GM23338 (cell line): ENCODE measurements at regions not wholly inside any gene's neighbourhood (a gene's known extent, or its start where the extent isn't known, plus 50 kb on each side); places are given as distances from the start of the nearest gene placed in this dataset.

Source experiments
- ATAC-seq: fragments of 200-7000 bp; cut with Tn5 transposase; 3 replicates; pipeline ENCODE4 v1.9.1; 2020
- DNase-seq: peaks from one replicate; pipeline ENCODE4 v3.0.0-alpha.2; 2015; ENCODE audit warnings: low spot score
- H2AFZ ChIP-seq: fragments of 200-600 bp; sonication (generic); 2 replicates; pipeline ENCODE4 v1.8.0; 2016; ENCODE audit warnings: antibody characterized with exemption, mild to moderate bottlenecking, moderate library complexity
- H3F3A ChIP-seq: fragments of 200-600 bp; sonication (generic); replicated peaks from 2 replicates; pipeline ENCODE4 v1.8.0; 2017; ENCODE audit warnings: antibody characterized with exemption, mixed run types, low read depth
- H3K27ac ChIP-seq: fragments of 200-600 bp; sonication (generic); 2 replicates; pipeline ENCODE4 v1.6.1; 2016; ENCODE audit warnings: low read depth
- H3K27me3 ChIP-seq: fragments of 200-600 bp; sonication (generic); 2 replicates; pipeline ENCODE4 v1.8.0; 2016; ENCODE audit warnings: mild to moderate bottlenecking, mixed run types, moderate library complexity; ENCODE audit not compliant: insufficient read depth
- H3K36me3 ChIP-seq: fragments of 200-600 bp; sonication (generic); 2 replicates; pipeline ENCODE4 v1.8.0; 2016; ENCODE audit warnings: mild to moderate bottlenecking; ENCODE audit not compliant: insufficient read depth
- H3K4me1 ChIP-seq: fragments of 200-600 bp; sonication (generic); 2 replicates; pipeline ENCODE4 v1.8.0; 2016; ENCODE audit warnings: mild to moderate bottlenecking, moderate library complexity; ENCODE audit not compliant: insufficient read depth
- H3K4me2 ChIP-seq: fragments of 200-600 bp; sonication (generic); 2 replicates; pipeline ENCODE4 v1.7.1; 2017; ENCODE audit warnings: mixed run types
- H3K4me3 ChIP-seq: fragments of 200-600 bp; sonication (generic); 2 replicates; pipeline ENCODE4 v1.6.1; 2016; ENCODE audit warnings: mixed run types
- H3K79me2 ChIP-seq: fragments of 200-600 bp; sonication (generic); replicated peaks from 2 replicates; pipeline ENCODE4 v1.8.0; 2017; ENCODE audit warnings: mild to moderate bottlenecking; ENCODE audit not compliant: insufficient read depth
- H3K9me2 ChIP-seq: fragments of 200-600 bp; sonication (generic); 2 replicates; pipeline ENCODE4 v1.8.0; 2017; ENCODE audit not compliant: insufficient read depth
- H4K20me1 ChIP-seq: fragments of 200-600 bp; sonication (generic); replicated peaks from 2 replicates; pipeline ENCODE4 v1.8.0; 2017; ENCODE audit warnings: mild to moderate bottlenecking; ENCODE audit not compliant: insufficient read depth
- H3K27ac Mint-ChIP-seq: 2 replicates; pipeline ENCODE4 v1.8.0; 2020; ENCODE audit warnings: inconsistent platforms, mild to moderate bottlenecking, moderate library complexity, mixed read lengths
- H3K27me3 Mint-ChIP-seq: 3 replicates; pipeline ENCODE4 v1.8.0; 2022; ENCODE audit warnings: low read depth, mild to moderate bottlenecking, moderate library complexity, mixed read lengths, inconsistent platforms; ENCODE audit not compliant: insufficient read depth, poor library complexity
- H3K36me3 Mint-ChIP-seq: 3 replicates; pipeline ENCODE4 v1.8.0; 2021; ENCODE audit warnings: low read depth, mild to moderate bottlenecking, inconsistent platforms, moderate library complexity, mixed read lengths
- H3K4me1 Mint-ChIP-seq: 3 replicates; pipeline ENCODE4 v1.8.0; 2020; ENCODE audit warnings: mild to moderate bottlenecking, inconsistent platforms, mixed read lengths
- H3K4me3 Mint-ChIP-seq: 3 replicates; pipeline ENCODE4 v1.8.0; 2021; ENCODE audit warnings: moderate library complexity, mild to moderate bottlenecking, inconsistent platforms, mixed read lengths
- H3K9me3 Mint-ChIP-seq: 3 replicates; pipeline ENCODE4 v1.8.0; 2020; ENCODE audit warnings: moderate library complexity, mild to moderate bottlenecking, inconsistent platforms, mixed read lengths
- CREB1 ChIP-seq: fragments of 250-450 bp; sonication (Bioruptor Pico); IDR thresholded peaks from 2 replicates; pipeline ENCODE4 v1.5.0; 2020; ENCODE audit warnings: low read depth, mild to moderate bottlenecking, moderate library complexity
- EZH2 ChIP-seq: fragments of 200-600 bp; sonication (generic); IDR thresholded peaks from one replicate; pipeline ENCODE4 v1.8.0; 2017; ENCODE audit warnings: antibody characterized with exemption, mild to moderate bottlenecking, low read depth; ENCODE audit not compliant: unreplicated experiment
- EZH2phosphoT487 ChIP-seq: fragments of 200-600 bp; sonication (generic); IDR thresholded peaks from one replicate; pipeline ENCODE4 v1.8.1; 2018; ENCODE audit warnings: antibody characterized with exemption; ENCODE audit not compliant: unreplicated experiment
- JUNB ChIP-seq: IDR thresholded peaks from one replicate; pipeline ENCODE4 v1.6.1; 2016; ENCODE audit warnings: antibody characterized with exemption; ENCODE audit not compliant: unreplicated experiment
- NANOG ChIP-seq: IDR thresholded peaks from 2 replicates; pipeline ENCODE4 v1.6.1; 2016; ENCODE audit warnings: antibody characterized with exemption, borderline replicate concordance
- POLR2AphosphoS5 ChIP-seq: IDR thresholded peaks from 2 replicates; pipeline ENCODE4 v1.6.1; 2016; ENCODE audit warnings: antibody characterized with exemption, low read depth
- STAT1 ChIP-seq: IDR thresholded peaks from one replicate; pipeline ENCODE4 v1.6.1; 2016; ENCODE audit warnings: antibody characterized with exemption; ENCODE audit not compliant: unreplicated experiment
- ZNF114 ChIP-seq: fragments of 250-450 bp; sonication (Bioruptor Pico); IDR thresholded peaks from 2 replicates; pipeline ENCODE4 v1.5.0; 2020; ENCODE audit warnings: mild to moderate bottlenecking, moderate library complexity
- ZNF331 ChIP-seq: fragments of 250-450 bp; sonication (Bioruptor Pico); IDR thresholded peaks from 2 replicates; pipeline ENCODE4 v1.5.0; 2020; ENCODE audit warnings: low read depth, mild to moderate bottlenecking, moderate library complexity
- TF ChIP-seq, protein P1 (sequence below), 2 experiments: fragments of 200-600 bp in 1 of 2; sonication (generic) in 1 of 2; conservative IDR thresholded peaks; 2 replicates each; pipeline versions ENCODE4 v1.5.1 to v1.6.1; 2016 to 2017; ENCODE audit warnings: antibody characterized with exemption in 2 of 2, low read depth in 2 of 2, mild to moderate bottlenecking in 2 of 2, moderate library complexity in 1 of 2
- TF ChIP-seq, protein P2 (sequence below): IDR thresholded peaks from 2 replicates; pipeline ENCODE4 v1.6.1; 2016; ENCODE audit warnings: antibody characterized with exemption
- TF ChIP-seq, protein P3 (sequence below): fragments of 250-450 bp; sonication (Bioruptor Pico); IDR thresholded peaks from 2 replicates; pipeline ENCODE4 v1.5.0; 2020; ENCODE audit warnings: mild to moderate bottlenecking, moderate library complexity
- TF ChIP-seq, protein P4 (sequence below): IDR thresholded peaks from one replicate; pipeline ENCODE4 v1.6.1; 2018; ENCODE audit warnings: antibody characterized with exemption; ENCODE audit not compliant: unreplicated experiment

DNA sequence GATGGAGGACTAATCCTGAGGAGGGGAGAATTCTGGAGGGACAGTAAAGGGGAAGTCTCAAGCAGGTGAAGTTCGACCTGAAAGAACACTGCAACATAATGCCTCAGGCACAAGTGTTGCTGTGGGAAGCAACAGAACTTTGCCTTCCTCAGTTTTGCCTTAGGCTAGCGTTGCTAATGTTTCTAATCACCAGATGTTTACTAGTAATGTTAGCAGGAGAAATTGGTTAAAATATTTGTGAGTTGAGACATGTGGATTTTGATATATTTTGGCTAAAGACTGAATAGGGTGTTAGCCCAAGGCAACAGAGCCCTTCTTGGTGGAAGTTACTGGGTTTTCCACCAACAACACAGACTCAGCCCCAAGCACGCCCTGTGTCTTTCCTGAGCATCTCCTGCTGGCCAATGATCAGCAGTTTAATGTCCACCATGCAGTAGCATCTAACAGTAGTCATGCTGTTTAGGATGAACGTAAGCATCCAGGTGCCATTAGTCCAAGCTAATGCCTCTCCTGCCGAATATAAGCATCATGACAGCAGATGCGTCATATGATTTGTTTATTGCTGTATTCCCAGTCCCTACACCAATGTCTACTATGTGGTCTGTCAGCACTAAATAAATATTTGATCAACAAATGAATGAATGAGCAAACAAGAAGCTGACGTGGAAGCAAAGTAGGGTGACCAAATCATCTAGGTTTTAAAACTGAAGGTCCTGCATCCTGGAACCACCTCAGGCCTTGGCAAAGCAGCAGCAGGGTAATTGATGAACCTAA lies 511.9 kb upstream of the HTR2A start:
- no peaks in the 10 kb centered on the region for H4K20me1 ChIP-seq
- TF ChIP-seq EZH2 (no peak), STAT1 (no peak), CREB1 (CRISPR knock-in tag) (no peak), JUNB (no peak), EZH2phosphoT487 (no peak), NANOG (no peak), POLR2AphosphoS5 (no peak), ZNF114 (CRISPR knock-in tag) (no peak), ZNF331 (CRISPR knock-in tag) (no peak)
- TF ChIP-seq, protein P1, sequence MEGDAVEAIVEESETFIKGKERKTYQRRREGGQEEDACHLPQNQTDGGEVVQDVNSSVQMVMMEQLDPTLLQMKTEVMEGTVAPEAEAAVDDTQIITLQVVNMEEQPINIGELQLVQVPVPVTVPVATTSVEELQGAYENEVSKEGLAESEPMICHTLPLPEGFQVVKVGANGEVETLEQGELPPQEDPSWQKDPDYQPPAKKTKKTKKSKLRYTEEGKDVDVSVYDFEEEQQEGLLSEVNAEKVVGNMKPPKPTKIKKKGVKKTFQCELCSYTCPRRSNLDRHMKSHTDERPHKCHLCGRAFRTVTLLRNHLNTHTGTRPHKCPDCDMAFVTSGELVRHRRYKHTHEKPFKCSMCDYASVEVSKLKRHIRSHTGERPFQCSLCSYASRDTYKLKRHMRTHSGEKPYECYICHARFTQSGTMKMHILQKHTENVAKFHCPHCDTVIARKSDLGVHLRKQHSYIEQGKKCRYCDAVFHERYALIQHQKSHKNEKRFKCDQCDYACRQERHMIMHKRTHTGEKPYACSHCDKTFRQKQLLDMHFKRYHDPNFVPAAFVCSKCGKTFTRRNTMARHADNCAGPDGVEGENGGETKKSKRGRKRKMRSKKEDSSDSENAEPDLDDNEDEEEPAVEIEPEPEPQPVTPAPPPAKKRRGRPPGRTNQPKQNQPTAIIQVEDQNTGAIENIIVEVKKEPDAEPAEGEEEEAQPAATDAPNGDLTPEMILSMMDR (conservative IDR thresholded peaks at IDR 0.05; ENCODE audit: low read depth in 2 of 2) = no peak
- TF ChIP-seq, protein P2, sequence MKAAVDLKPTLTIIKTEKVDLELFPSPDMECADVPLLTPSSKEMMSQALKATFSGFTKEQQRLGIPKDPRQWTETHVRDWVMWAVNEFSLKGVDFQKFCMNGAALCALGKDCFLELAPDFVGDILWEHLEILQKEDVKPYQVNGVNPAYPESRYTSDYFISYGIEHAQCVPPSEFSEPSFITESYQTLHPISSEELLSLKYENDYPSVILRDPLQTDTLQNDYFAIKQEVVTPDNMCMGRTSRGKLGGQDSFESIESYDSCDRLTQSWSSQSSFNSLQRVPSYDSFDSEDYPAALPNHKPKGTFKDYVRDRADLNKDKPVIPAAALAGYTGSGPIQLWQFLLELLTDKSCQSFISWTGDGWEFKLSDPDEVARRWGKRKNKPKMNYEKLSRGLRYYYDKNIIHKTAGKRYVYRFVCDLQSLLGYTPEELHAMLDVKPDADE = no peak
- TF ChIP-seq, protein P3, sequence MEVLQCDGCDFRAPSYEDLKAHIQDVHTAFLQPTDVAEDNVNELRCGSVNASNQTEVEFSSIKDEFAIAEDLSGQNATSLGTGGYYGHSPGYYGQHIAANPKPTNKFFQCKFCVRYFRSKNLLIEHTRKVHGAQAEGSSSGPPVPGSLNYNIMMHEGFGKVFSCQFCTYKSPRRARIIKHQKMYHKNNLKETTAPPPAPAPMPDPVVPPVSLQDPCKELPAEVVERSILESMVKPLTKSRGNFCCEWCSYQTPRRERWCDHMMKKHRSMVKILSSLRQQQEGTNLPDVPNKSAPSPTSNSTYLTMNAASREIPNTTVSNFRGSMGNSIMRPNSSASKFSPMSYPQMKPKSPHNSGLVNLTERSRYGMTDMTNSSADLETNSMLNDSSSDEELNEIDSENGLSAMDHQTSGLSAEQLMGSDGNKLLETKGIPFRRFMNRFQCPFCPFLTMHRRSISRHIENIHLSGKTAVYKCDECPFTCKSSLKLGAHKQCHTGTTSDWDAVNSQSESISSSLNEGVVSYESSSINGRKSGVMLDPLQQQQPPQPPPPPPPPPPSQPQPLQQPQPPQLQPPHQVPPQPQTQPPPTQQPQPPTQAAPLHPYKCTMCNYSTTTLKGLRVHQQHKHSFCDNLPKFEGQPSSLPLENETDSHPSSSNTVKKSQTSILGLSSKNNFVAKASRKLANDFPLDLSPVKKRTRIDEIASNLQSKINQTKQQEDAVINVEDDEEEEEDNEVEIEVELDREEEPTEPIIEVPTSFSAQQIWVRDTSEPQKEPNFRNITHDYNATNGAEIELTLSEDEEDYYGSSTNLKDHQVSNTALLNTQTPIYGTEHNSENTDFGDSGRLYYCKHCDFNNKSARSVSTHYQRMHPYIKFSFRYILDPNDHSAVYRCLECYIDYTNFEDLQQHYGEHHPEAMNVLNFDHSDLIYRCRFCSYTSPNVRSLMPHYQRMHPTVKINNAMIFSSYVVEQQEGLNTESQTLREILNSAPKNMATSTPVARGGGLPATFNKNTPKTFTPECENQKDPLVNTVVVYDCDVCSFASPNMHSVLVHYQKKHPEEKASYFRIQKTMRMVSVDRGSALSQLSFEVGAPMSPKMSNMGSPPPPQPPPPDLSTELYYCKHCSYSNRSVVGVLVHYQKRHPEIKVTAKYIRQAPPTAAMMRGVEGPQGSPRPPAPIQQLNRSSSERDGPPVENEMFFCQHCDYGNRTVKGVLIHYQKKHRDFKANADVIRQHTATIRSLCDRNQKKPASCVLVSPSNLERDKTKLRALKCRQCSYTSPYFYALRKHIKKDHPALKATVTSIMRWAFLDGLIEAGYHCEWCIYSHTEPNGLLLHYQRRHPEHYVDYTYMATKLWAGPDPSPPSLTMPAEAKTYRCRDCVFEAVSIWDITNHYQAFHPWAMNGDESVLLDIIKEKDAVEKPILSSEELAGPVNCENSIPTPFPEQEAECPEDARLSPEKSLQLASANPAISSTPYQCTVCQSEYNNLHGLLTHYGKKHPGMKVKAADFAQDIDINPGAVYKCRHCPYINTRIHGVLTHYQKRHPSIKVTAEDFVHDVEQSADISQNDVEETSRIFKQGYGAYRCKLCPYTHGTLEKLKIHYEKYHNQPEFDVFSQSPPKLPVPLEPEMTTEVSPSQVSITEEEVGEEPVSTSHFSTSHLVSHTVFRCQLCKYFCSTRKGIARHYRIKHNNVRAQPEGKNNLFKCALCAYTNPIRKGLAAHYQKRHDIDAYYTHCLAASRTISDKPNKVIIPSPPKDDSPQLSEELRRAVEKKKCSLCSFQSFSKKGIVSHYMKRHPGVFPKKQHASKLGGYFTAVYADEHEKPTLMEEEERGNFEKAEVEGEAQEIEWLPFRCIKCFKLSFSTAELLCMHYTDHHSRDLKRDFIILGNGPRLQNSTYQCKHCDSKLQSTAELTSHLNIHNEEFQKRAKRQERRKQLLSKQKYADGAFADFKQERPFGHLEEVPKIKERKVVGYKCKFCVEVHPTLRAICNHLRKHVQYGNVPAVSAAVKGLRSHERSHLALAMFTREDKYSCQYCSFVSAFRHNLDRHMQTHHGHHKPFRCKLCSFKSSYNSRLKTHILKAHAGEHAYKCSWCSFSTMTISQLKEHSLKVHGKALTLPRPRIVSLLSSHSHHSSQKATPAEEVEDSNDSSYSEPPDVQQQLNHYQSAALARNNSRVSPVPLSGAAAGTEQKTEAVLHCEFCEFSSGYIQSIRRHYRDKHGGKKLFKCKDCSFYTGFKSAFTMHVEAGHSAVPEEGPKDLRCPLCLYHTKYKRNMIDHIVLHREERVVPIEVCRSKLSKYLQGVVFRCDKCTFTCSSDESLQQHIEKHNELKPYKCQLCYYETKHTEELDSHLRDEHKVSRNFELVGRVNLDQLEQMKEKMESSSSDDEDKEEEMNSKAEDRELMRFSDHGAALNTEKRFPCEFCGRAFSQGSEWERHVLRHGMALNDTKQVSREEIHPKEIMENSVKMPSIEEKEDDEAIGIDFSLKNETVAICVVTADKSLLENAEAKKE (CRISPR knock-in tag) = no peak
- TF ChIP-seq, protein P4, sequence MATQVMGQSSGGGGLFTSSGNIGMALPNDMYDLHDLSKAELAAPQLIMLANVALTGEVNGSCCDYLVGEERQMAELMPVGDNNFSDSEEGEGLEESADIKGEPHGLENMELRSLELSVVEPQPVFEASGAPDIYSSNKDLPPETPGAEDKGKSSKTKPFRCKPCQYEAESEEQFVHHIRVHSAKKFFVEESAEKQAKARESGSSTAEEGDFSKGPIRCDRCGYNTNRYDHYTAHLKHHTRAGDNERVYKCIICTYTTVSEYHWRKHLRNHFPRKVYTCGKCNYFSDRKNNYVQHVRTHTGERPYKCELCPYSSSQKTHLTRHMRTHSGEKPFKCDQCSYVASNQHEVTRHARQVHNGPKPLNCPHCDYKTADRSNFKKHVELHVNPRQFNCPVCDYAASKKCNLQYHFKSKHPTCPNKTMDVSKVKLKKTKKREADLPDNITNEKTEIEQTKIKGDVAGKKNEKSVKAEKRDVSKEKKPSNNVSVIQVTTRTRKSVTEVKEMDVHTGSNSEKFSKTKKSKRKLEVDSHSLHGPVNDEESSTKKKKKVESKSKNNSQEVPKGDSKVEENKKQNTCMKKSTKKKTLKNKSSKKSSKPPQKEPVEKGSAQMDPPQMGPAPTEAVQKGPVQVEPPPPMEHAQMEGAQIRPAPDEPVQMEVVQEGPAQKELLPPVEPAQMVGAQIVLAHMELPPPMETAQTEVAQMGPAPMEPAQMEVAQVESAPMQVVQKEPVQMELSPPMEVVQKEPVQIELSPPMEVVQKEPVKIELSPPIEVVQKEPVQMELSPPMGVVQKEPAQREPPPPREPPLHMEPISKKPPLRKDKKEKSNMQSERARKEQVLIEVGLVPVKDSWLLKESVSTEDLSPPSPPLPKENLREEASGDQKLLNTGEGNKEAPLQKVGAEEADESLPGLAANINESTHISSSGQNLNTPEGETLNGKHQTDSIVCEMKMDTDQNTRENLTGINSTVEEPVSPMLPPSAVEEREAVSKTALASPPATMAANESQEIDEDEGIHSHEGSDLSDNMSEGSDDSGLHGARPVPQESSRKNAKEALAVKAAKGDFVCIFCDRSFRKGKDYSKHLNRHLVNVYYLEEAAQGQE = no peak
- Mint-ChIP-seq H3K36me3 (no peaks in the 10 kb centered on the region), H3K27me3 (peaks cover 3% of the 10 kb centered on the region), H3K4me3 (no peak overlapping the region), H3K4me1 (peaks cover 17% of the 10 kb centered on the region), H3K9me3 (no peaks in the 10 kb centered on the region), H3K27ac (no peak overlapping the region)
- H3K36me3 ChIP-seq = no peaks in the 10 kb centered on the region
- H3K27me3 ChIP-seq = no peaks in the 10 kb centered on the region
- H3K4me1 ChIP-seq = 0 out of 2 replicates have a peak, but pooled peaks cover 6% of the 10 kb centered on the region
- H3K4me2 ChIP-seq = no peak overlapping the region
- no peaks in the 10 kb centered on the region for H3K79me2 ChIP-seq
- H2AFZ ChIP-seq = no peak overlapping the region
- no peaks in the 10 kb centered on the region for H3K9me2 ChIP-seq
- H3F3A ChIP-seq = no peaks in the 10 kb centered on the region
- no peak for ATAC-seq
- no peak overlapping the region for H3K27ac ChIP-seq
- no peak for DNase-seq
- H3K4me3 ChIP-seq = no peak overlapping the region
